GM21381 (cell line): ENCODE measurements at regions not wholly inside any gene's neighbourhood (a gene's known extent, or its start where the extent isn't known, plus 50 kb on each side); places are given as distances from the start of the nearest gene placed in this dataset.

Experiments used
- ATAC-seq: cut with Tn5 transposase; IDR thresholded peaks from one replicate; pipeline ENCODE4 v1.9.1; 2021; ENCODE audit warnings: mild to moderate bottlenecking, moderate library complexity; ENCODE audit not compliant: unreplicated experiment

- ATAC-seq: no peak
Measured at GRCh38 chr5:175765858-175766257, 105.5 kb upstream of the CPLX2 start.

DNA sequence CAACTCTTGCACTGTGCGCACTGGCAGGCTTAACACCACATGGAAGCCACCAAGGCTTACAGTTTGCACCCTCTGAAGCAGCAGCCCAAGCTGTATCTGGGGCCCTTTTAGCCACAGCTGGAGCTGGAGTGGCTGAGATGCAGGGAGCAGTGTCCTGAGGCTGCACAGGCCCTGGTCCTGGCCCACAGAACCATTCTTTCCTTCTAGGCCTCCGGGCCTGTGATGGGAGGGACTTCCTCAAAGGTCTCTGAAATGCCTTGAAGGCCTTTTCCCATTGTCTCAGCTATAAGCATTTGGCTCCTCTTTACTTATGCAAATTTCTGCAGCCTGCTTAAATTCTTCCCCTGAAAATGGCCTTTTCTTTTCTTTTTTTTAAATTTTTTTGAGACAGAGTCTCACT lies 104.4 kb upstream of the CPLX2 start:
- ATAC-seq: no peak

DNA sequence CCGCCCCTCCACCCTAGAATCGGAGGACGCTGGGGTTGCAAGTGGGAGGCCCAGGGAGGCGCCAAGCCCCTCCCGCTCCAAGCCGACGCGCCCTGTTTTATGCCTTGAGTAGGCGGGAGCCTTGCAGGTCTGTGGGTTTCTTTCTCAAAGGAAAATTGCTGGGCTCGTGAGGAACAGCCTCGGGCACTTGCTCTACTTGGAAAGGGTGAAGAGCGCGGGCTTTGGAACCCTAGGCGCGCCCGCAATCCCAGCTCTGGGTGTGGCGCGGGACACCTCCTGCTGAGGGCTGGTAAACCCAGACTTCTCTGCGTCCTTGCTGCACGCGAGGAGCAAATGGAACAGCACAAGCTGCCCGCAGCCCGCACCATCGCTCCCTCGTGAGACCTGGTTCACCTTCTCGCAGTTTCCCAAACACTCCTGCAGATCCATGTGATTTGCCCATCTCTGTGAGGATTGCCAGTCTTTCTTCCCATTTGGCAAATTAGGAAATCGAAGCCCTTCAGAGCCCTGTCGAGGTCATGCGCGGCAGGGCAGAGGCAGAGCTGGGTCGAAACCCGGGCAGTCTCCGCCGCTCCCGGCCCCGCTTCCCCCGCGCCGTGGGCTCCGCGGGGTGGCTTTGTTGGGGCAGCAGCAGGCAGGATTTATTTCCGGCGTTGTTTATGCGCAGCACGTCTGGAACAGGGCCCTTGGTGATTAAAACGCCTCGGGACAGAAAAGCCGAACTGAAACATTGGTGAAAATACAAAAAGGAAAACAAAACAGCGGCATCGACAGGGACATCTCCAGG lies 98.4 kb upstream of the CPLX2 start:
- ATAC-seq: no peak

DNA sequence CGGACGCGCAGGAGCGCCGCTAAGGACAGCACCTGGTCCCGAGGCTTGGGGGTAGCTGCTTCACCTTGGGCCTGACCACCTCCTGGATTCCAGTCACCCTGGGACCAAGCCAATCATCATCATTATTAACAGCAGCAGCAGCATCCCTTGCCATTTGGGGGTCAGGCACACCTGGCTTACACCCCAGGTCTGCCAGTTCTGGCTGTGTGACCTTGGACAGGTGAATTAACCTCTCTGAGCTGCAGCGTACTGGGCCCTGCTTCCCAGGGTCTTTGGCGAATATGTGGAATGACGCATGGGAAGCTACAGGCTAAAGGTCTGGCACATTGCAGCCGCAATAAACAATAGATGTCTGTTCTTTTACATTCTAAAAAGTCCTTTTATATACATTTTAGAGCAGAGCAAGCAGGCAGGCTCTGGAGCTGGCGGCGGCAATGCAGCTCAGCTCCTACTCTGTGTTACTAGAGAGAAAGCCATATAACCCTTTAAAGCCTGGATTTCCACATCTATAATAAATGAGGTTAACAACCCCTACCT lies 97.8 kb upstream of the CPLX2 start:
- ATAC-seq: no peak

DNA sequence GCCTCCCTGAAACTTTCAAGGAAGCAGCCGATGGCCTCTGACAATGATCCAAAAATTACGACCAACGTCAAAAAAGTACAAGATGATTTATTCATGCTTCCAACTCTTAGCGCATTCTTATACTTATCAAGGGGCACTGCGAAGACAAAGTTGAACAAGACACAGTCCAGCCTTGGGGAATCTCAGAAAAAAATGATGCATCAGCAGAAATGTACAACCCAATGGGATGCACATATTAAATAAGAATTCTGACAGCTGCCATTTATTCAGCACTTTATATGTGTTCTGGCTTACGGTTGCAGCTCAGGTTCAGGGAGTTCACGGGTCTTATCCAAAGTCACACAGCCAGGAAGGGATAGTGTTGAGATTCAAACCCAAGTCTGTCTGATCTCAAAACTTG lies 96.0 kb upstream of the CPLX2 start:
- no peak for ATAC-seq

DNA sequence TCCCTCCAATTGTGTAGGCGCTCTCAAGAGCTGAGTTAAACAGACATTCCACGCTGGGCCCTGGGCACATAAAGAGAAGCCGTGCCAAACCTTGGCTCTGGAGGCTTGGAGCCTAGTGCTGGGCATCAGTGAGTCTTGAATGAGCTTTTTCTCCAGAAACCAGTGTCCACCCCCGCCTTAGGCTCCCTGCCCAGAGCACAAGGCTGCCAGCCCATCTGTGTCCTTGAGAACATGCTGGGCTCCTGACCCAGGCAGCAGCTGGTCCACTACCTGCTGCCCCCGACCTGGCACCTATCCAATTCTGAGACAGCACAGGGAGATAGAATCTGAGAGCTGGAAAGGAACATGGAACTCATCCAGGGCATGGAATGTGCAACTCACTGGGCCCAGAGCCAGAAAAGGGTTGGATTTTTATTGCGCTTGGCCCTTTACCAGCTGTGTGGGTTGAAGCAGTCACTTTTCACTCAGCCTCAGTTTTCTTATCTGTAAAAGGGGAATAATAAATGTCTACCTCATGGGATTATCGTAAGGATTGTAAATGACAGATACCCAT lies 92.4 kb upstream of the CPLX2 start:
- no peak for ATAC-seq

- no peak for ATAC-seq
Measured at GRCh38 chr5:175783739-175784138, 87.6 kb upstream of the CPLX2 start.

- ATAC-seq: no peak
Measured at GRCh38 chr5:175784230-175784629, 87.1 kb upstream of the CPLX2 start.

DNA sequence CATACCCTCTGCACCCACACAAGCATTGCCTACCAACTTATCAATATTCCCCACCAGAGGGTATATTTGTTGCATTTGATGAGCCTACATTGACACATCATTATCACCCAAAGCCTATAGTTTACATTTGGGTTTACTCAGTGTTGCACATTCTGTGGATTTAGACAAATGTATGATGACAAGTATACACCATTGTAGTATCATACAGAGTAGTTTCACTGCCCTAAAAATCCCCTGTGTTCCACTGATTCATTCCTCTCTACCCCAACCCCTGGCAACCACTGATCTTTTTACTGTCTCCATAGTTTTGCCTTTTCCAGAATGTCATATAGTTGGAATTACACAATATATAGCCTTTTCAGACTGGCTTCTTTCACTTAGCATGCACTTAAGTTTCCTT lies 85.7 kb upstream of the CPLX2 start:
- no peak for ATAC-seq

GRCh38 chr5:175788155-175788787 lies 83.1 kb upstream of the CPLX2 start:
- ATAC-seq: no peak

DNA sequence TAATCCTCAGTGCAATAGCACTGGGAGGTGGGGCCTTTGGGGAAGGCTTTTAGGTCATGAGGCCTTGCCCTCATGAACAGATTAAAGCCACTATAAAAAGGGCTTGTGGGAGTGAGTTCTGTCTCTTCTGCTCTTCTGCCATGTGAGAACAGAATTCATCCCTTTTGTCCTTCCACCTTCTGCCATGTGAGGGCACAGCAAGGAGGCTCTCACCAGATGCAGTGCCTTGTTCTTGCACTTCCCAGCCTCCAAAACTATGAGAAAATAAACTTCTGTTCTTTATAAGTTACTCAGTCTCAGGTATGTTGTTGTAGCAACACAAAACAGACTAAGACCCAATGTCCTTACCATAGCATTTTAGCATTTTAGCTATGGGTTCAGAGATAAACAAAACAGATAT lies 81.7 kb upstream of the CPLX2 start:
- ATAC-seq: no peak

- no peak for ATAC-seq
Measured at GRCh38 chr5:175790796-175791195, 80.6 kb upstream of the CPLX2 start.

DNA sequence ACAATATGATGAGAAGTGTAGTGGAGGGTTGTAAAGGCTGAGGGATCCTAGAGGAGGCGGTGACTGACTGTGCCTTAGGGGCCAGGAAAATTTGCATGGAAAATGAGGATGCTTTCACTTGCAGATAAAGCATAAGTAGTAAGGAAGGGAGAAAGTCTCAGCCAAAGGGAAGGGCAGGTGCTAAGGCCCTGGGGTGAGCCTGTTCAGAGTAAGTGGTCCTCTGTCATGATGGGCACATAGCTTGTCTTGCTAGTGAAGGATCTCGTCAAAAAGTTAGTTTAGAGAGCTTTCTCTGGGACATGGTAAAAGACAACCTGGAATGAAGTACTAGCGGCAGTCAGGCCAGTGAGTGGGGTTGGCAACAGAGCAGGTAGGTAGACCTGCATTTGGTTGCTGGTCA lies 75.4 kb upstream of the CPLX2 start:
- ATAC-seq: no peak

GRCh38 chr5:175796536-175797499 lies 74.6 kb upstream of the CPLX2 start:
- ATAC-seq: peak; percentile 82

DNA sequence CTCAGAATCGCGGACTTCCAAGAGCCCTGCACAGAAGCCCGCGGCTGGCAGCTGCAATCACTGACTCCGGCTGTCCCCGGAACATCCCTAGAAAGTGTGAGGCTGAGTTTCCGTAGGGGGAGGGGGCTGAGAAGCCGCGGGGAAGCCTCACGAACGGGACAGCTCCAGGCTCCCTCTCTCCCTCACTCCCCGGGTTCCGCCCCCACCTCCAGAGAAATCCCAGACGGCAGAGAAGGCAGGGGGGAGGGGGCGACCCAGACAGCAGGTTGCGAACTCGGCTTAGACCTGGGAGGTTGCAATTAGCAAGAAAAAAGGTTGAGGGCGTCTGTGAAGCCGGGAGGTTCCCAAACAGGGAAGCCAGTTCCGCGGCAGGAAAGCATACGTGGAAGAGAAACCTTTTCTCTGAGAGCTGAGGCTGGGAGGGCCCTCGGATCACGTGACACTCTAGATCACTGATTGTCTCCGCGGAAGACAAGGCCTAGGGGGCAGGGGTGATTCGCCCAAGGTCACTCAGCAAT lies 73.8 kb upstream of the CPLX2 start:
- no peak for ATAC-seq

DNA sequence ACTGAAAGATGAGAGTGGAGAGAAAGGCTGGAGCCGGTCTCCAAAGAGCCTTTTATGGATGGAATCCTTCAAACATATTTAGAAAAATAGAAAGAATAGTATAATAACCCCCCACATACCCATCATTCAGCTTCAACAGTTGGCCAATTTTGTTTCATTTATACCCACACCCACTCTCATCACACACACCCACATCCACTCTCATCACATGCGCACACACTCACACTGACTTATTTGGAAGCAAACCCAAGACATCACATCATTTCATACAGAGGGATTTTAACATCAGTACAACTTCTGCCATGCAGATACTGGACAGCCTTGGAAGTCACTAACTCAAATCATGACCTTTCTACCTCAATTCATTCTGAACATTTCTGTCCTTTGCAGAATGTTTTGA lies 72.8 kb upstream of the CPLX2 start:
- ATAC-seq: no peak

GRCh38 chr5:175800656-175801081 lies 70.7 kb upstream of the CPLX2 start:
- no peak for ATAC-seq

GRCh38 chr5:175802361-175802760 lies 69.0 kb upstream of the CPLX2 start:
- ATAC-seq: no peak

DNA sequence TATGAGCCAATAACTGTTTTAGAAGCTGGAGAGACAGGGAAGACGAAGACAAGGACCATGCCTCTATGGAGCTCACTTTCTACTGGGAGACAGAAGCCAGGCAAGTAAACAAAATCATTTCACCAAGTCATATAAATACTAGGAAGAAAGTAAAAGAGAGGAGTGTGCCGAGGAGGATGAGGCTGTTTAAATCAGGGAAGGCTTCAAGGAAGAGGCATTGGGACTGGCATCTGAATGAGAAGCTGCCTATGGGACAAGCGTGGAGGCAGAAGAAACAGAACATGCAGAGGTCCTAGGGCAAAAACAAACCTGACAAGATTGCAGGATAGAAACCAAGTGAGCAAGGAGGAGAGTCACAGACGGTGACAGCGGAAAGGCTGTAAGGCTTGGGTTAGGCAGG lies 68.1 kb upstream of the CPLX2 start:
- ATAC-seq: no peak

DNA sequence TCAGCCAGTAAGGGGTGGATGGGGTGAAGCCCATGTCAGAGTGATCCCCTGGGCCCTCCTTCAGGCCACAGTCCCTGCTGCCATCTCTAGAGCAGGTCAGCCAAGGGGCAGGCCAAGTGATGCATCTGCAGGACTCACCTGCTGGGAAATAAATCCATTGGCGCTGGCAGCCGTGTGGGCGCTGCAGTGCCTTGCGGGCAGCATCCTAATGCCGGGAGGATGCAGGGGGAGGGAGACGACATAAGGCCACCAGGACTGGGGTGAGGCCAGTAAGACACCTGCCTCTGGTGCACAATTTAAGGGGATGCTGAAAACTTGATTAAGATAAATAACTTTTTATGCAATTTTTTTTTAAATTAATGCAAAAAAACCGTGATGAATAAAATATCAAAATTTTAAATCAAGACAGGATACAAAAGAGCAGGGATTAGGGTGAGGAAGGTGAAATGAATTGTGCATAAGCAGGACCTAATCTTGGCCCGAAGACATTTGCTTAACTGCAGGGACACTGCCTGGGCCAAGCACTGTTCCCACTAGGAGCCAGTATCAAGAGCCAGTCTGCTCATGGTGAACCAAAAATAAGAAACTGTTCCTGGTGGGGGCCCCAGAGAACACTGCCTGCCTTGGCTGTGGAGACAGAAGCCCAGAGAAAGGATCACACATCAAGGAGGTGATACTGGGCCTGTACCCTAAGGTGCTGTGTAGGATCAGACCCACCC lies 67.5 kb upstream of the CPLX2 start:
- no peak for ATAC-seq
